HG03025 (cell line): ENCODE measurements at regions not wholly inside any gene's neighbourhood (a gene's known extent, or its start where the extent isn't known, plus 50 kb on each side); places are given as distances from the start of the nearest gene placed in this dataset.

ENCODE experiments used
- ATAC-seq: cut with Tn5 transposase; IDR thresholded peaks from one replicate; pipeline ENCODE4 v1.9.1; 2021; ENCODE audit warnings: mild to moderate bottlenecking, moderate library complexity; ENCODE audit not compliant: unreplicated experiment, low FRiP score

- ATAC-seq = no peak
Measured at GRCh38 chr16:52066962-52067361, 480.0 kb downstream of the TOX3 start.

GRCh38 chr16:52056259-52056658 lies 490.7 kb downstream of the TOX3 start:
- no peak for ATAC-seq

- no peak for ATAC-seq
Measured at GRCh38 chr16:52055381-52055780, 491.6 kb downstream of the TOX3 start.

GRCh38 chr16:52054326-52054725 lies 492.6 kb downstream of the TOX3 start:
- ATAC-seq = no peak

DNA sequence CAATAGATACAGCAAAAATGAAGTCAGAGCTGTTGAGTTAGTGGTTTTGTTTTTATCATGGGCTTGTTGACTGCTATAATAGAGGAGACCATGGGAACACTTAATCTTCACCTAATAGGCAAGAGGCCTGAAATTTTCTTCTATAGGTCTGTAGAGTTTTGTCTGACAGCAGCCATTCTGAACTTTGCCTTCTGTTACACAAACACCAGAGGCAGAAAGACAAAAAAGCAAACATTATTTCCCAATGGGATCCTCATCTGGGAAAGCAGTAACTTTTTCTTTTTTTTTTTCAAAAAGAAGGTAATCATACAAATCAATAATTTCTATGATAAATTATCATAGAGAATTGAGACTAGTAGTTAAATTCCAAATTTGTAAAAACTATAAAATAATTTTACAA lies 494.1 kb downstream of the TOX3 start:
- ATAC-seq = no peak

- ATAC-seq = no peak
Measured at GRCh38 chr16:52051414-52052172, 495.4 kb downstream of the TOX3 start.

GRCh38 chr16:52050418-52050817 lies 496.5 kb downstream of the TOX3 start:
- no peak for ATAC-seq

GRCh38 chr16:52035436-52035835 lies 511.5 kb downstream of the TOX3 start:
- ATAC-seq = no peak

DNA sequence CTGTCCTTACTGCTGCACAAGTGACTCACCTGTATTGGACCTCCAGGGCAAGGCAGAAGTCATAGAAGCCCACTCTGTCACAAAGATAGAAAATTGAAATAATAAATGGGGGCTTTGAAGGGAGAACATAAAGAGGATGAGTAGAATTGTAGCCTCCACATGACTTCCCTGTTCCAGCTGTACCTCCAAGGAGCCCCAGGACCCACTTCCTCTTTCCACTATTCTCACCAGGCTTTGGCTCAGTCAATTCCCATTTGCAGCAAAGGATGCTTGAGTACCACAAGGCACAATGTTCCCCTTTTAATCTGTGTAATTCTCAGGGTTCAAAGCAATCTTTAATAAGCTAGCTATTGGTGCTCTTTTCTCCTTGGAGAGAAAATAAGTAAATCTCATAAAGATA lies 512.1 kb downstream of the TOX3 start:
- ATAC-seq = no peak

DNA sequence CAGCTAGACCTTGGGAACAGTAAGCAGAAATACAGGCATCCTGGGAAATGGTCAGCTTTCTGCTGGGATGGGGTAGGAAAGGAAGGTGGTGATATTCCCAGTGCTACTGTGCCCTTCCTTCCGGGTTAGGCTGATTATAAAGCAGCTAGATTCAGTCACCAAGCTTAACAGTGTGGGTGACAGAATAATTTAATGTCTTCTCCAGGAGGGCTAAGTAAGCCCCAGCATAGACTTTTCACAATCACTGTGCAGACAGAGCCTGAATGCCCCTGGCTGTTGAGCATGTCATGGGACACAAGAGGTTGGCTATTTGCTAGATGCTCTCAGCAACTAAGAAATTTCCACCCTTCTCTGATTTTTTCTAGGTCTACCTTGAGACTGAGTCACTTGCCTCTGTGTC lies 513.0 kb downstream of the TOX3 start:
- ATAC-seq = no peak

GRCh38 chr16:52022980-52023379 lies 524.0 kb downstream of the TOX3 start:
- no peak for ATAC-seq

DNA sequence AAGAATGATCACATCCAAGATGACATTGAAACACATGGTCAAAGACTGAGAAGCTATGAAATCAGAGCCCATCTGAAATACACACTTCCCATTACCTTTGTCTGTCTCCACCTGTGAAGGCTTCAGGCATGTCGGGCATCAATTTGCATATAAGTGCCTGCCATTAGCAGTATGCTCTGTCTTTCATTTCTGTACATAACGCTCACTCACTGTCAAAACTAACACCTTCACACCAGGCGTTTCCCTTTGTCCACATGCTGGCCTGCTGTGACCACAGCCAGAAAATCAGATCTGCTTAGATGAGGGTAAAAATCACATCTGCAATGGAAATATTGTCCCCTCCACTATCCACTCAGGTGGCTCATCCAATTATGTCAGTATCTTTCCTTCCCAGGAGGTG lies 524.8 kb downstream of the TOX3 start:
- no peak for ATAC-seq

DNA sequence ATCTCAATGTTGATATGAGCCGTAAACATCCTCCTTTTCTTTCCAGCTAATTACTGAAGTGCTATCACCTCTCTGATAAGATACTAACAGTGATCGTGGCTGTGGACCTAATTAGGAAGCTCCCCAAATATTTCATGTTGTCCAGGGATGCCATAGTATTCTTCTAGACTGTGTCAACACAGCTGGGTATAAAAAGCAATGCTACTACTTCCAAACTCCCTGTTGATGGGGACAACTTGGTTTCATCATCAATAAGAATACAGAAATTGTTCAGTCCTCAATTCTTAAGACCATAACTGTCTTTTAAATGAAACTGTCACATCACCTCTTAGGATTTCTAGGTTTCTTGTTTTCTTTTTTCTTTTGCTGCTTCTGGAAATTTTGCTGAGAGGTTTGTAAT lies 530.6 kb downstream of the TOX3 start:
- no peak for ATAC-seq

GRCh38 chr16:52005551-52005950 lies 541.4 kb downstream of the TOX3 start:
- ATAC-seq = no peak

DNA sequence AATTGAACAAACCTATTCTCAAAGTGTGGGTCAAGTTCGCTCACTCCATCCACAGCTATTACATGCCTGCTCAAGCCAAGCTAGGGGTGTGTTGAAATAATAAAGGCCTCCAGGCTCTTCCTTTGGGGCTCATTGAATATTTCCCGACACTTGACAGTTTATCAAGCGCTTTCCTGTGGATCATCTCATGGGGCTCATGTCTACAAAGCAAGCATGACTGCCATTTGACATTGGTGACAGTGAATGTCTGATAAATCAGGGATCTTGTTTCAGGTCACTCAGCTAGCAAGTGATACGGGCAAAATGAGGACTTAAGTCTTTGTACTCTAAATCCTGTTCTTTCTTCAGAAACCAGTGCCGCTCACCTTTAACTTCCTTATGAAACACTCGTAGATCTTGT lies 542.6 kb downstream of the TOX3 start:
- no peak for ATAC-seq

DNA sequence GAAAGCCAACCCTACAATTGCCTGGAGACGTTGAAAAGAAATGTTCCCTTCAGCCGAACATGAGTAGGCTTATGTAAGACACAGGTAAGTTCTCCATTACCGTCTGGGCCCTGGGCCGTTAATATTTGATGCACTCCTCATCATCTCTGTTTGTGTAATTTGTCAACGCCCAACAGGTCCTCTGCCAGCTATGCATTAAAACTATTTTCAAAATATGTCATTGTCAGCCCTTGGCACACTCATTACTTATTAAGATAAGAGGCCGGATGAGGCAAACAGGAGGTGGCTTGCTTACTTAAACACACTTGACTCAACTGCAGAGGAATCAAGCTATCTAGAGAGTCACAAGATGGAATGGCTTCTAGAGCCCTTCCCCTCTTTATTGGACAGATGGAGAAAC lies 544.9 kb downstream of the TOX3 start:
- no peak for ATAC-seq

GRCh38 chr16:51996516-51996915 lies 550.4 kb downstream of the TOX3 start:
- ATAC-seq = no peak

GRCh38 chr16:51994597-51994996 lies 552.3 kb downstream of the TOX3 start:
- ATAC-seq = no peak

DNA sequence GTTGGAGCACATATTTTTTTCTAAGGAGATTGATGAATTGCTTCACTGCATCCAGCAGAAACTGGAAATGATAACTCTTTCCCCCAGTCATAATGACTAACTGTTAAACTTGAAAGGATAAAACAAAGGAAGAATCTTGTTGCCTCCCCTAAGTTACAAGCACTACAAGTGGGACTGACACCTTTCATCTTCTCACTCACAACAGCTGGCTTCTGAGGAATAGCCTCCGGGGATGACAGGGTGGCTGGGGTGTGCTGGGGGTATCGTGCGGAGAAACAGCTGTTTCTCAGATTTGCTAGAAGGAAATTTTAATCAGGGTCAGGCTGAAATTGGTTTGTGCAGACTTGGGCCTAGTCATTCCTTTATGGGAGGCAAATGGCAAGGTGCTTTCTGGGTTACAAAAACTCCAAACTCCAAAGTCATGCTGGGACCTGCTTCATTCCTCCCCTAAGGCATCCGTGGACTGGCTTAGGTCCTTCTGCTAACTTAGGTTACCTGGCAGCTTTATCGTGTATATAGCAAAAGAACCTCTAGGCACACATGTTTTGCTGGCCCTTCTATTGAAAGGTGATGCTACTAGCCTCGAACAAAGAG lies 557.2 kb downstream of the TOX3 start:
- no peak for ATAC-seq

- no peak for ATAC-seq
Measured at GRCh38 chr16:51988977-51989376, 558.0 kb downstream of the TOX3 start.

DNA sequence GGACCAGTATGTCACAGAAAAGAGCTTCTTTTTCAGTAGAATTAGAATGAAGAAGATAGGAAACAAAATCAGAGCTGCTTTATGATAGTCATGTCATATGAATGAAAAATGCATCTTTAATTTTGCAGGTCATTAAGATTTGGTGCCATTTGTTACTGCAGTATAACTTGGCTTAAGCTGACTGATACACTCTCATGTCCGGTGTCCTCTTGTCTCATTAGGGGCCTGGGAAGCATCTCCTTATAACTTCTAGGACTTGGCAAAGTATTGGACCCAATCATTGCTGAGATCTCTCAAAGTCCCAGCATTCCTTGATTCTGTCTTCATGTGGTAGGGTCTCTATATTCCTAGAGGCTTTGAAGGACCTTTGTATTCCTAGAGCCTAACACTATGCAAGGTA lies 559.4 kb downstream of the TOX3 start:
- no peak for ATAC-seq

GRCh38 chr16:51986717-51987116 lies 560.2 kb downstream of the TOX3 start:
- no peak for ATAC-seq
